ENCODE measurements at regions not wholly inside any gene's neighbourhood (a gene's known extent, or its start where the extent isn't known, plus 50 kb on each side); places are given as distances from the start of the nearest gene placed in this dataset.
"Not testable (repeated sequence)": the region's sequence is repeated elsewhere in the genome, so short reads cannot be mapped to it uniquely, and the experiment has no call there.

GRCh38 chr6:139701003-139701402, 326.6 kb upstream of the CITED2 start:
- in situ Hi-C loops (cut with MboI; ENCODE audit: low sequenced_read_pairs), result no loop called here

GRCh38 chr6:139699911-139700310, 325.5 kb upstream of the CITED2 start:
- in situ Hi-C loops (cut with MboI; ENCODE audit: low sequenced_read_pairs), result no loop called here

GRCh38 chr6:139699335-139699734, 324.9 kb upstream of the CITED2 start:
- in situ Hi-C loops (cut with MboI; ENCODE audit: low sequenced_read_pairs), result no loop called here

DNA sequence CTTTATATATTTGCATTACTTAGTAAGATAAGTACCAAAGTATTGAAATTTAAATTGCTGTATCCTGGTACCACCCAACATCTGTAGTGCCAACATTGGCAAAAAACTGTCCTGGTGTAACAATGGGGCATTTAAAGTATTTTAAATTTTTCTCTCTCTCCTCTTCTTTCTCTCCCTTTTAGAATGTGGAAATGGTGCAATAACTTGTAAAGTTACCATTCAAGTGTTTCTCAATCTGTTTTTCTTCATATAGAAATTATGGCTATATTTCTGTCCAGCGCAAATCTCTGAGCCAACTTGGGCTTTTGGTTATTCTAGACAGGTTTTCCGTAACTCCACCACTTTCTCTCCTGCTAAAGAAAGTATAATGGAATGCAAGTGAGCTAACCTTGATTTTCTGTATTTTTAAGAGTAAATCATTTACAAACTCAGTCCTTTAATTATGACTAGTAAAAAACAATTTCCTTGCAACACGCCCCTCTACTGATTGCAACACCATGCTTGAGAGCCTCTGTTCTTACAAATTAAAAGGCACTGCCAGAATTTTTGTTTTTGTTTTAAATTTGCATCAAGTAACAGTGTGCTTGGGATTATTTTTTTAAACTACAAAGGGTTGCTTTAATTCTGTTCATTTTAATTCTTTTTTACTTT, 324.2 kb upstream of the CITED2 start:
- in situ Hi-C loops (cut with MboI; ENCODE audit: low sequenced_read_pairs), result no loop called here

GRCh38 chr6:139697856-139698255, 323.4 kb upstream of the CITED2 start:
- in situ Hi-C loops (cut with MboI; ENCODE audit: low sequenced_read_pairs), result not testable (repeated sequence)

GRCh38 chr6:139696991-139697390, 322.5 kb upstream of the CITED2 start:
- in situ Hi-C loops (cut with MboI; ENCODE audit: low sequenced_read_pairs), result not testable (repeated sequence)

GRCh38 chr6:139695361-139695760, 320.9 kb upstream of the CITED2 start:
- in situ Hi-C loops (cut with MboI; ENCODE audit: low sequenced_read_pairs), result no loop called here

DNA sequence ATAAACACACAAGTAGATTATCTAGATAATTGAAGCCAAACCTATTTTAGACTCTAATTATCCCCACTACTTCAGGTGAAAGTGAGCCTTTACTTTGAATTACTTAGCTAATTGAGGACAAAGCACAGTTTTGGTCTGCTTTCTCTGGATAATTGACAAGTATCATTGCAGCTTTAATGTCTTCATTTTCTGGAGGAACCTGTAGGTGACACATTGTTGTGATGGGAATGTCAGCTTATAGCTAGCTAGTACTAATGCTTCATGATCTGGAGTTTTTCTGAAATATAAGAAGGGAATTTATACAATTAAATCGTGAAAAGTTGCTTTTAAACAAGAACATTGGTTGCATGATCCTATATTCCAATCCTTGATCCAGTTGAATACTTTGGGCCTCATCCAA, 319.3 kb upstream of the CITED2 start:
- in situ Hi-C loops (cut with MboI; ENCODE audit: low sequenced_read_pairs), result no loop called here

GRCh38 chr6:139690007-139690406, 315.6 kb upstream of the CITED2 start:
- in situ Hi-C loops (cut with MboI; ENCODE audit: low sequenced_read_pairs), result no loop called here

DNA sequence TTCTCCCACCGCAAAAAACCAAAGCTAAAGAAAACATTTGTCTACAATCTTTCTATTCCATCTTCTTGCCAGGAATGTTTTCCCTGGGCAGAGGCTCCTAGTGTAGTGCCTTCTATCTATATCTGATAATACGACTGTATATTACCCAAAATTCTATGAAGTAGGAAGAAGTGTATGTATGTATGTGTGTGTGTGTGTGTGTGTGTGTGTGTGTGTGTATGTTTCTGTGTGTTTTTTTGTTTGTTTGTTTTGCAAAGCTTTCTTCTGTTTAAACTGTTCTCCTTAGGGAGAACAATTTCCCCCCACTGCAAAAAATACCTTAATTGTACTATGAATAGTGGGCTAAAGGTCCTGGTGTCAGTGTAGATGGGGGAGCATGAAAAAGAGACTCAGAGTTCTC, 312.6 kb upstream of the CITED2 start:
- in situ Hi-C loops (cut with MboI; ENCODE audit: low sequenced_read_pairs), result no loop called here

DNA sequence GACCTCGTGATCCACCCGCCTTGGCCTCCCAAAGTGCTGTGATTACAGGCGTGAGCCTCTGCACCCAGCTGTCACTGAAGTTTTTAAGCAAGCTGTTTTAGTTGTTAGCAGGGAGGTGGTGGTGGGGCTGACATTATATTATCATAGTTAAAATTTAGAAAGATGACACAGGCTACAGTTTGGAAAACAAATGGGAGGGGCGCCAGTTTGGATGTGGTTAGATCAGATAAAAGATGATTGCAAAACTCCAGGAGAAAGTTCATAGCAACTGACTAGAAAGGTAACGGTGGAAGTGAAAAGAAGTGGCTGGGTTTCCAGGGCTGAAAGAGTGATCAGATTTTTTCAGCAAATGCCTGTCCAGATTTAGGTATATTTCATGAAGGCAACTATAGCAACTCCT, 311.9 kb upstream of the CITED2 start:
- in situ Hi-C loops (cut with MboI; ENCODE audit: low sequenced_read_pairs), result no loop called here

- in situ Hi-C loops (cut with MboI; ENCODE audit: low sequenced_read_pairs), result no loop called here
Measured at GRCh38 chr6:139685009-139685408, 310.6 kb upstream of the CITED2 start.

DNA sequence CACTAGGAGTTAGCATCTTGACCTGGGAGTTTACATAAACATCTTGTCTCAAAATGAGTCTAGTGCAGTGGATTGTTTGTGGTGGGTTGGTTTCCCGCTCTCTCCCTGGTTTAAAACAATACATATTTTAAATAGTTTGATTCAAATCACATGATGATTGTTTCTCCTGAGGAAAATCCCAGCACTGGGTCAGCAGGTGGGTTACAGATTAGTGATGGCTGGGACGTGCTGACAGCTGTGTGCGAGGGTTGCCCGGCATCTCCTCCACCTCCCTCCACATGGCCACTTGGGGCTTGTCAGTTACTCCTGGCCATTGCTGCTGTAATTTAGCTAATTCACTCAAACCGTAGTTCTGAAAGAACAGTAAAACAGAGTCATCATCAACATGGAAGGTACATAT, 306.4 kb upstream of the CITED2 start:
- in situ Hi-C loops (cut with MboI; ENCODE audit: low sequenced_read_pairs), result no loop called here

- in situ Hi-C loops (cut with MboI; ENCODE audit: low sequenced_read_pairs), result no loop called here
Measured at GRCh38 chr6:139679516-139680179, 305.2 kb upstream of the CITED2 start.

DNA sequence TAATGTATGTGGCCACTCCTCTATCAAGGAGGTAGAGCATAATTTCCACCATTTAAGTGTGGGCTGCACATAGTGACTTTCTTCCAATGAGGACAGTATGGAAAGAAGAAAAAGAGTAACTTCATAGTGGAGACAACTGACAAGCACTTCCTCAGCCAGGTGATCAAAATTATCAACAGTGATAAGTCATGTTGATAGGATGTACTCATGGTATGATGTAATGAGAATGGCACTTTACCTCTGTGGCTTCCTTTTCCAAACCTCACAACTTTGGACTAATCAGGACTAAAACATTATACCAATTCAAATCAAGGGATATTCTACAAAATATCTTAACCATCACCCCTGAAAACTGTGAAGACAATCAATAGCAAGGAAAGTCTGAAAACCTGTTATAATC, 302.3 kb upstream of the CITED2 start:
- in situ Hi-C loops (cut with MboI; ENCODE audit: low sequenced_read_pairs), result no loop called here

GRCh38 chr6:139666284-139666683, 291.8 kb upstream of the CITED2 start:
- in situ Hi-C loops (cut with MboI; ENCODE audit: low sequenced_read_pairs), result no loop called here

- in situ Hi-C loops (cut with MboI; ENCODE audit: low sequenced_read_pairs), result no loop called here
Measured at GRCh38 chr6:139663996-139664395, 289.5 kb upstream of the CITED2 start.

GRCh38 chr6:139659711-139660110, 285.3 kb upstream of the CITED2 start:
- in situ Hi-C loops (cut with MboI; ENCODE audit: low sequenced_read_pairs), result no loop called here

- in situ Hi-C loops (cut with MboI; ENCODE audit: low sequenced_read_pairs), result no loop called here
Measured at GRCh38 chr6:139659196-139659595, 284.7 kb upstream of the CITED2 start.

- in situ Hi-C loops (cut with MboI; ENCODE audit: low sequenced_read_pairs), result no loop called here
Measured at GRCh38 chr6:139657119-139657518, 282.7 kb upstream of the CITED2 start.

DNA sequence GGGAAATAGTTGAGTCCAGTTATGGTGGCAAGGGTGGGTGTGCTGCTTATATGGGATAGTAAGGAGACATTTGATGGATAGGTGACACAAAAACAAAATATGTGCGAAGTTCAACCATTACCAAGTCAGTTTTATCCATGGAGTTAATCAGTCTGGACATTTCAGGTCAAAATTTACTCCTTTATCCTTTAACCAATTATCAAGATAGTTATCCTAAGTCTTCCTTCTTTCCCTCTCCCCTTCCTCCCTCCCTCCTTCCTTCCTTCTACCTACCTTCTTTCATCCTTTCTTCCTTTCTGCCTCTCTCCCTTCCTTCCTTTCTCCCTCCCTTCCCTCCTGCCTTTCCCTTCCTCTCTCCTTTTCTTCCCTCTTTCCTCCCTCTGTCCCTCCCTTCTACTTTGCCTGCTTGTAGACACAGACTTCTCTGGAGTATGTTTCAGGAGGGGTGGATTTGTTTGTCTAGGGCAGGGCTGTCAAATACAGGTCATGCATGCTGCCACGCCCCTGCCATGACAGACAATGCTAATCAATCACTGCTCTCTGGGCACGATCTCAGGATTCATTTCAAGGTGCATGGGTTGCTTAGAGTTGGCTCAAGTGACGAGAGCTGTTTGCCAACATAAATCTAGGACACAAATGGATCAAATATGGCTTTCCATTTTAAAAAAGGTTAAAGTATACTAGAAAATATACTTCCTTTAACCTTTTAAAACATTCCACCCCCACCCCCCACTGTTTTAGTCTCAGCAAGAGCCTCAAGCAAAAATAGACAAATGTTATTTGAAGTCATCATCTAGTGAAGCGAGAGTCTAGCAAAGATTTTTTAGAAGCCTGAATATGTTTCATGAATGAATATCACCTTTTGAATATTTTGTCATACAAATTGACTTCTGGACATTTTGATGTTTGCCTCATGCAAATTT, 281.6 kb upstream of the CITED2 start:
- in situ Hi-C loops (cut with MboI; ENCODE audit: low sequenced_read_pairs), result no loop called here

All from HL-60/S4 treated with retinoic acid at 250 ng/mL for 4 days and 3 days (cell line).